GM23338 (cell line): ENCODE measurements at regions not wholly inside any gene's neighbourhood (a gene's known extent, or its start where the extent isn't known, plus 50 kb on each side); places are given as distances from the start of the nearest gene placed in this dataset.

Experiments used
- ATAC-seq: fragments of 200-7000 bp; cut with Tn5 transposase; 3 replicates; pipeline ENCODE4 v1.9.1; 2020
- DNase-seq: peaks from one replicate; pipeline ENCODE4 v3.0.0-alpha.2; 2015; ENCODE audit warnings: low spot score
- H2AFZ ChIP-seq: fragments of 200-600 bp; sonication (generic); 2 replicates; pipeline ENCODE4 v1.8.0; 2016; ENCODE audit warnings: antibody characterized with exemption, mild to moderate bottlenecking, moderate library complexity
- H3F3A ChIP-seq: fragments of 200-600 bp; sonication (generic); replicated peaks from 2 replicates; pipeline ENCODE4 v1.8.0; 2017; ENCODE audit warnings: antibody characterized with exemption, mixed run types, low read depth
- H3K27ac ChIP-seq: fragments of 200-600 bp; sonication (generic); 2 replicates; pipeline ENCODE4 v1.6.1; 2016; ENCODE audit warnings: low read depth
- H3K27me3 ChIP-seq: fragments of 200-600 bp; sonication (generic); 2 replicates; pipeline ENCODE4 v1.8.0; 2016; ENCODE audit warnings: mild to moderate bottlenecking, mixed run types, moderate library complexity; ENCODE audit not compliant: insufficient read depth
- H3K36me3 ChIP-seq: fragments of 200-600 bp; sonication (generic); 2 replicates; pipeline ENCODE4 v1.8.0; 2016; ENCODE audit warnings: mild to moderate bottlenecking; ENCODE audit not compliant: insufficient read depth
- H3K4me1 ChIP-seq: fragments of 200-600 bp; sonication (generic); 2 replicates; pipeline ENCODE4 v1.8.0; 2016; ENCODE audit warnings: mild to moderate bottlenecking, moderate library complexity; ENCODE audit not compliant: insufficient read depth
- H3K4me2 ChIP-seq: fragments of 200-600 bp; sonication (generic); 2 replicates; pipeline ENCODE4 v1.7.1; 2017; ENCODE audit warnings: mixed run types
- H3K4me3 ChIP-seq: fragments of 200-600 bp; sonication (generic); 2 replicates; pipeline ENCODE4 v1.6.1; 2016; ENCODE audit warnings: mixed run types
- H3K79me2 ChIP-seq: fragments of 200-600 bp; sonication (generic); replicated peaks from 2 replicates; pipeline ENCODE4 v1.8.0; 2017; ENCODE audit warnings: mild to moderate bottlenecking; ENCODE audit not compliant: insufficient read depth
- H3K9me2 ChIP-seq: fragments of 200-600 bp; sonication (generic); 2 replicates; pipeline ENCODE4 v1.8.0; 2017; ENCODE audit not compliant: insufficient read depth
- H4K20me1 ChIP-seq: fragments of 200-600 bp; sonication (generic); replicated peaks from 2 replicates; pipeline ENCODE4 v1.8.0; 2017; ENCODE audit warnings: mild to moderate bottlenecking; ENCODE audit not compliant: insufficient read depth
- H3K27ac Mint-ChIP-seq: 2 replicates; pipeline ENCODE4 v1.8.0; 2020; ENCODE audit warnings: inconsistent platforms, mild to moderate bottlenecking, moderate library complexity, mixed read lengths
- H3K27me3 Mint-ChIP-seq: 3 replicates; pipeline ENCODE4 v1.8.0; 2022; ENCODE audit warnings: low read depth, mild to moderate bottlenecking, moderate library complexity, mixed read lengths, inconsistent platforms; ENCODE audit not compliant: insufficient read depth, poor library complexity
- H3K36me3 Mint-ChIP-seq: 3 replicates; pipeline ENCODE4 v1.8.0; 2021; ENCODE audit warnings: low read depth, mild to moderate bottlenecking, inconsistent platforms, moderate library complexity, mixed read lengths
- H3K4me1 Mint-ChIP-seq: 3 replicates; pipeline ENCODE4 v1.8.0; 2020; ENCODE audit warnings: mild to moderate bottlenecking, inconsistent platforms, mixed read lengths
- H3K4me3 Mint-ChIP-seq: 3 replicates; pipeline ENCODE4 v1.8.0; 2021; ENCODE audit warnings: moderate library complexity, mild to moderate bottlenecking, inconsistent platforms, mixed read lengths
- H3K9me3 Mint-ChIP-seq: 3 replicates; pipeline ENCODE4 v1.8.0; 2020; ENCODE audit warnings: moderate library complexity, mild to moderate bottlenecking, inconsistent platforms, mixed read lengths
- CREB1 ChIP-seq: fragments of 250-450 bp; sonication (Bioruptor Pico); IDR thresholded peaks from 2 replicates; pipeline ENCODE4 v1.5.0; 2020; ENCODE audit warnings: low read depth, mild to moderate bottlenecking, moderate library complexity
- CTCF ChIP-seq, 2 experiments: fragments of 200-600 bp in 1 of 2; sonication (generic) in 1 of 2; conservative IDR thresholded peaks; 2 replicates each; pipeline versions ENCODE4 v1.5.1 to v1.6.1; 2016 to 2017; ENCODE audit warnings: antibody characterized with exemption in 2 of 2, low read depth in 2 of 2, mild to moderate bottlenecking in 2 of 2, moderate library complexity in 1 of 2
- ETS1 ChIP-seq: IDR thresholded peaks from 2 replicates; pipeline ENCODE4 v1.6.1; 2016; ENCODE audit warnings: antibody characterized with exemption
- EZH2 ChIP-seq: fragments of 200-600 bp; sonication (generic); IDR thresholded peaks from one replicate; pipeline ENCODE4 v1.8.0; 2017; ENCODE audit warnings: antibody characterized with exemption, mild to moderate bottlenecking, low read depth; ENCODE audit not compliant: unreplicated experiment
- EZH2phosphoT487 ChIP-seq: fragments of 200-600 bp; sonication (generic); IDR thresholded peaks from one replicate; pipeline ENCODE4 v1.8.1; 2018; ENCODE audit warnings: antibody characterized with exemption; ENCODE audit not compliant: unreplicated experiment
- JUNB ChIP-seq: IDR thresholded peaks from one replicate; pipeline ENCODE4 v1.6.1; 2016; ENCODE audit warnings: antibody characterized with exemption; ENCODE audit not compliant: unreplicated experiment
- NANOG ChIP-seq: IDR thresholded peaks from 2 replicates; pipeline ENCODE4 v1.6.1; 2016; ENCODE audit warnings: antibody characterized with exemption, borderline replicate concordance
- POLR2AphosphoS5 ChIP-seq: IDR thresholded peaks from 2 replicates; pipeline ENCODE4 v1.6.1; 2016; ENCODE audit warnings: antibody characterized with exemption, low read depth
- REST ChIP-seq: IDR thresholded peaks from one replicate; pipeline ENCODE4 v1.6.1; 2018; ENCODE audit warnings: antibody characterized with exemption; ENCODE audit not compliant: unreplicated experiment
- STAT1 ChIP-seq: IDR thresholded peaks from one replicate; pipeline ENCODE4 v1.6.1; 2016; ENCODE audit warnings: antibody characterized with exemption; ENCODE audit not compliant: unreplicated experiment
- ZNF114 ChIP-seq: fragments of 250-450 bp; sonication (Bioruptor Pico); IDR thresholded peaks from 2 replicates; pipeline ENCODE4 v1.5.0; 2020; ENCODE audit warnings: mild to moderate bottlenecking, moderate library complexity
- ZNF331 ChIP-seq: fragments of 250-450 bp; sonication (Bioruptor Pico); IDR thresholded peaks from 2 replicates; pipeline ENCODE4 v1.5.0; 2020; ENCODE audit warnings: low read depth, mild to moderate bottlenecking, moderate library complexity
- ZNF462 ChIP-seq: fragments of 250-450 bp; sonication (Bioruptor Pico); IDR thresholded peaks from 2 replicates; pipeline ENCODE4 v1.5.0; 2020; ENCODE audit warnings: mild to moderate bottlenecking, moderate library complexity

GRCh38 chr4:153068751-153069150, 132.6 kb downstream of the FHDC1 start:
- ATAC-seq (no peak), DNase-seq (no peak)
- Mint-ChIP-seq H3K4me3 (no peak overlapping the region), H3K9me3 (peaks cover 3% of the 10 kb centered on the region), H3K4me1 (peaks cover 31% of the 10 kb centered on the region), H3K27ac (no peak overlapping the region), H3K36me3 (peaks cover 8% of the 10 kb centered on the region), H3K27me3 (peaks cover 3% of the 10 kb centered on the region)
- no peak overlapping the region for H3K4me2 ChIP-seq
- no peaks in the 10 kb centered on the region for H3K36me3 ChIP-seq
- TF ChIP-seq ZNF462 (CRISPR knock-in tag), result no peak
- no peak for TF ChIP-seq CREB1 (CRISPR knock-in tag)
- no peak for TF ChIP-seq ETS1
- no peak for TF ChIP-seq POLR2AphosphoS5
- no peak for TF ChIP-seq EZH2phosphoT487
- TF ChIP-seq REST, result no peak
- no peak for TF ChIP-seq CTCF (conservative IDR thresholded peaks at IDR 0.05; ENCODE audit: low read depth in 2 of 2)
- no peak for TF ChIP-seq ZNF331 (CRISPR knock-in tag)
- TF ChIP-seq JUNB, result no peak
- no peak for TF ChIP-seq STAT1
- TF ChIP-seq NANOG, result no peak
- TF ChIP-seq ZNF114, result no peak
- TF ChIP-seq EZH2, result no peak
- 0 out of 2 replicates have a peak, but pooled peaks cover 4% of the 10 kb centered on the region for H3K9me2 ChIP-seq
- H3K79me2 ChIP-seq, result no peaks in the 10 kb centered on the region
- no peaks in the 10 kb centered on the region for H3K27me3 ChIP-seq
- no peaks in the 10 kb centered on the region for H4K20me1 ChIP-seq
- H3F3A ChIP-seq, result no peaks in the 10 kb centered on the region
- H3K27ac ChIP-seq, result no peak overlapping the region
- H3K4me1 ChIP-seq, result peaks cover 32% of the 10 kb centered on the region
- no peak overlapping the region for H2AFZ ChIP-seq
- no peak overlapping the region for H3K4me3 ChIP-seq
